Sigmoid colon (tissue), 4 donors: ENCODE measurements at regions not wholly inside any gene's neighbourhood (a gene's known extent, or its start where the extent isn't known, plus 50 kb on each side); places are given as distances from the start of the nearest gene placed in this dataset.

Experiments used
- CTCF ChIP-seq, 4 experiments: fragments of 450-650 bp in 3 of 4; fragments of 200-600 bp in 1 of 4; IDR thresholded peaks; one replicate each; pipeline ENCODE4 v1.5.1; 2016 to 2019; ENCODE audit warnings: antibody characterized with exemption in 4 of 4, mild to moderate bottlenecking in 3 of 4, moderate library complexity in 2 of 4
- EP300 ChIP-seq, 4 donors: sonication (generic); formaldehyde crosslinking; IDR thresholded peaks; one replicate each; pipeline ENCODE4 v1.6.1; 2017; ENCODE audit warnings: antibody characterized with exemption in 4 of 4
- POLR2A ChIP-seq, 2 donors: fragments of 450-650 bp; IDR thresholded peaks; one replicate each; pipeline ENCODE4 v1.6.1; 2016; ENCODE audit warnings: antibody characterized with exemption in 2 of 2, mild to moderate bottlenecking in 2 of 2, moderate library complexity in 2 of 2

- TF ChIP-seq CTCF (IDR thresholded peaks at IDR 0.05) (no peak), POLR2A (IDR thresholded peaks at IDR 0.05) (no peak), EP300 (IDR thresholded peaks at IDR 0.05) (no peak)
These were observed 275.8 kb downstream of the NDUFA10 start for GRCh38 chr2:239749272-239749873.
